ENCODE measurements at regions not wholly inside any gene's neighbourhood (a gene's known extent, or its start where the extent isn't known, plus 50 kb on each side); places are given as distances from the start of the nearest gene placed in this dataset.
A peak's percentile ranks its signal among the peaks of the same experiment; 100 is the strongest.

GRCh38 chr2:88252646-88253045 is 82.5 kb downstream of the THNSL2 start:
- H3K79me2 ChIP-seq (ENCODE audit: insufficient read depth, low read length), result no peaks in the 10 kb centered on the region
- no peak overlapping the region for H3K4me3 ChIP-seq (replicated peaks in 1 of 3; ENCODE audit: low read depth in 2 of 3, low read length in 3 of 3)
- 73% methylated on average over 2 of the region's 5 CpGs for WGBS (ENCODE audit: insufficient coverage)
- no peak for DNase-seq
- H3K9ac ChIP-seq (ENCODE audit: insufficient read depth, low read length, poor library complexity, severe bottlenecking), result no peak overlapping the region
- no peak for TF ChIP-seq CTCF (IDR thresholded peaks at IDR 0.05)
- Mint-ChIP-seq H3K36me3 (no peaks in the 10 kb centered on the region), H3K27ac (no peak overlapping the region), H3K4me1 (no peaks in the 10 kb centered on the region), H3K4me3 (no peak overlapping the region), H3K27me3 (ENCODE audit: low read depth in 3 of 3) (peaks cover 0 to 5% (median 5%) of the 10 kb centered on the region in 3 donors), H3K9me3 (peaks cover 0 to 5% (median 2%) of the 10 kb centered on the region in 7 donors)
- no peaks in the 10 kb centered on the region for H3K36me3 ChIP-seq (replicated peaks in 1 of 2; ENCODE audit: control insufficient read depth in 1 of 2, insufficient read depth in 2 of 2, low read length in 2 of 2)
- no peaks in the 10 kb centered on the region for H3K27me3 ChIP-seq (ENCODE audit: control insufficient read depth in 2 of 2, insufficient read depth in 2 of 2, low read length in 2 of 2)
- no peak overlapping the region for H3K27ac ChIP-seq (ENCODE audit: low read depth in 1 of 2, low read length in 2 of 2)
- no peak overlapping the region for H2AFZ ChIP-seq (ENCODE audit: insufficient read depth, low read depth, low read length, poor library complexity, severe bottlenecking)
- H3K4me2 ChIP-seq (replicated peaks; ENCODE audit: extremely low read depth, low read length, poor library complexity, severe bottlenecking), result no peak overlapping the region
- no peaks in the 10 kb centered on the region for H3K9me3 ChIP-seq (replicated peaks in 1 of 2; ENCODE audit: control insufficient read depth in 1 of 2, insufficient read depth in 1 of 2, low read length in 2 of 2)
- H4K20me1 ChIP-seq (ENCODE audit: insufficient read depth, low read length), result no peaks in the 10 kb centered on the region
- intact Hi-C loops (cut with micrococcal nuclease), result no loop called here
- H3K4me1 ChIP-seq (ENCODE audit: control insufficient read depth in 1 of 2, insufficient read depth in 2 of 2, low read length in 2 of 2), result no peaks in the 10 kb centered on the region

- H3K4me3 ChIP-seq (replicated peaks in 1 of 3; ENCODE audit: low read depth in 2 of 3, low read length in 3 of 3), result no peak overlapping the region
- no peak for TF ChIP-seq CTCF (IDR thresholded peaks at IDR 0.05)
- H3K9me3 ChIP-seq (replicated peaks in 1 of 2; ENCODE audit: control insufficient read depth in 1 of 2, insufficient read depth in 1 of 2, low read length in 2 of 2), result no peaks in the 10 kb centered on the region
- H3K4me3 Mint-ChIP-seq, result no peak overlapping the region
- intact Hi-C loops (cut with micrococcal nuclease), result no loop called here
- no peak overlapping the region for H3K9ac ChIP-seq (ENCODE audit: insufficient read depth, low read length, poor library complexity, severe bottlenecking)
- no peaks in the 10 kb centered on the region for H3K4me1 Mint-ChIP-seq
- H3K27ac Mint-ChIP-seq, result peak overlapping the region in 1 of 7 donors; percentile 2
- no peak overlapping the region for H3K27ac ChIP-seq (ENCODE audit: low read depth in 1 of 2, low read length in 2 of 2)
- H3K9me3 Mint-ChIP-seq, result peaks cover 0 to 5% (median 1%) of the 10 kb centered on the region in 7 donors
- no peak overlapping the region for H2AFZ ChIP-seq (ENCODE audit: insufficient read depth, low read depth, low read length, poor library complexity, severe bottlenecking)
- 100% methylated on average over 1 of the region's 3 CpGs for WGBS (ENCODE audit: insufficient coverage)
- H3K27me3 Mint-ChIP-seq (ENCODE audit: low read depth in 3 of 3), result peaks cover 0 to 5% (median 4%) of the 10 kb centered on the region in 3 donors
- H3K4me2 ChIP-seq (replicated peaks; ENCODE audit: extremely low read depth, low read length, poor library complexity, severe bottlenecking), result no peak overlapping the region
- no peaks in the 10 kb centered on the region for H3K36me3 Mint-ChIP-seq
- H3K36me3 ChIP-seq (replicated peaks in 1 of 2; ENCODE audit: control insufficient read depth in 1 of 2, insufficient read depth in 2 of 2, low read length in 2 of 2), result no peaks in the 10 kb centered on the region
- no peaks in the 10 kb centered on the region for H4K20me1 ChIP-seq (ENCODE audit: insufficient read depth, low read length)
- no peaks in the 10 kb centered on the region for H3K4me1 ChIP-seq (ENCODE audit: control insufficient read depth in 1 of 2, insufficient read depth in 2 of 2, low read length in 2 of 2)
- H3K79me2 ChIP-seq (ENCODE audit: insufficient read depth, low read length), result no peaks in the 10 kb centered on the region
- no peak for DNase-seq
- no peaks in the 10 kb centered on the region for H3K27me3 ChIP-seq (ENCODE audit: control insufficient read depth in 2 of 2, insufficient read depth in 2 of 2, low read length in 2 of 2)
These were observed 82.0 kb downstream of the THNSL2 start for GRCh38 chr2:88252111-88252510.

Data from CD14-positive monocyte (primary cell).